Ovary (tissue), 3 donors: ENCODE measurements at regions not wholly inside any gene's neighbourhood (a gene's known extent, or its start where the extent isn't known, plus 50 kb on each side); places are given as distances from the start of the nearest gene placed in this dataset.

Source experiments
- EP300 ChIP-seq: sonication (generic); formaldehyde crosslinking; IDR thresholded peaks from one replicate; pipeline ENCODE4 v1.6.1; 2017; ENCODE audit warnings: antibody characterized with exemption
- POLR2A ChIP-seq: fragments of 450-650 bp; IDR thresholded peaks from one replicate; pipeline ENCODE4 v1.6.1; 2017; ENCODE audit warnings: antibody characterized with exemption, mild to moderate bottlenecking, moderate library complexity
- TF ChIP-seq, protein P1 (sequence below), 3 donors: fragments of 450-650 bp in 2 of 3; fragments of 200-600 bp in 1 of 3; IDR thresholded peaks; one replicate each; pipeline versions ENCODE4 v1.5.1 to v1.8.0; 2016 to 2022; ENCODE audit warnings: antibody characterized with exemption in 3 of 3, mild to moderate bottlenecking in 1 of 3
- donor health status: DM: no; HTN: no; CAD: no.

DNA sequence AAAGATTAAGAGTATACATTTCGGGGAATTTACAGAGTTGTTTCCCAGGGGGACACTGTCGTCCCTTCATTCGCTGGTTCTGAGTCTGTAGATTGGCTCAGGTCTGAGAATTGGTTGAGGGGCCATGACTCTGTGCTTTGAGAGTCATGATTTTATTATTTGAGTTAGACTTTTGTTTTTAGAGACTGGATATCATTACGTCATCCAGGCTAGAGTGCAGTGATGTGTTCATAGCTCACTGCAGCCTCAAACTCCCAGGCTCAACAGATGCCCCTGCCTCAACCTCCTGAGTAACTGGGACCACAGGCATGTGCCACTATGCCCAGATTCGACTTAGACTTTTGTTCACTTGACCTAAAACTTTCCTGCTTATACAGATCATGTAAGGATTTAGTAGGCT, 112.3 kb upstream of the C14orf180 start:
- TF ChIP-seq, protein P1, sequence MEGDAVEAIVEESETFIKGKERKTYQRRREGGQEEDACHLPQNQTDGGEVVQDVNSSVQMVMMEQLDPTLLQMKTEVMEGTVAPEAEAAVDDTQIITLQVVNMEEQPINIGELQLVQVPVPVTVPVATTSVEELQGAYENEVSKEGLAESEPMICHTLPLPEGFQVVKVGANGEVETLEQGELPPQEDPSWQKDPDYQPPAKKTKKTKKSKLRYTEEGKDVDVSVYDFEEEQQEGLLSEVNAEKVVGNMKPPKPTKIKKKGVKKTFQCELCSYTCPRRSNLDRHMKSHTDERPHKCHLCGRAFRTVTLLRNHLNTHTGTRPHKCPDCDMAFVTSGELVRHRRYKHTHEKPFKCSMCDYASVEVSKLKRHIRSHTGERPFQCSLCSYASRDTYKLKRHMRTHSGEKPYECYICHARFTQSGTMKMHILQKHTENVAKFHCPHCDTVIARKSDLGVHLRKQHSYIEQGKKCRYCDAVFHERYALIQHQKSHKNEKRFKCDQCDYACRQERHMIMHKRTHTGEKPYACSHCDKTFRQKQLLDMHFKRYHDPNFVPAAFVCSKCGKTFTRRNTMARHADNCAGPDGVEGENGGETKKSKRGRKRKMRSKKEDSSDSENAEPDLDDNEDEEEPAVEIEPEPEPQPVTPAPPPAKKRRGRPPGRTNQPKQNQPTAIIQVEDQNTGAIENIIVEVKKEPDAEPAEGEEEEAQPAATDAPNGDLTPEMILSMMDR (IDR thresholded peaks at IDR 0.05): no peak
- TF ChIP-seq POLR2A (no peak), EP300 (no peak)
